ENCODE measurements at regions not wholly inside any gene's neighbourhood (a gene's known extent, or its start where the extent isn't known, plus 50 kb on each side); places are given as distances from the start of the nearest gene placed in this dataset.
A peak's percentile ranks its signal among the peaks of the same experiment; 100 is the strongest.

DNA sequence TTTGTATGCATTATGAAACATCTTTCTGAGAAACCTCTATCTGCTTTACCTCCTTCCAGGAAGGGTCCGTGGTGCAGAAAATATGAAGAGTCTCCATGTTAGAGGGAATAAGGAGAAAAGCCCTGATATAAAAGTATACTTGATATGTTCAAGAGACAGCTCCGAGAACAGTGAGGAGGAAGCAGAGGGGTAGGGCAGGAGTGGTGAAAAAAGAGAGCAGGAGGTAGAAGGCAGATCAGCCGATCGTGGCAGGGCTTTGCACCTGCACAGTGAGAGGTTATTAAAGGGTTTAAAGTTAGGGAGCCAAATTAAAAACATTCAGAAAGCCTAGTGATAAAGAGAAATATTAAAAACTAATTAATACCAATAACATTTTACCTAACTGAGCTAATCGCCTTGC, 419.7 kb downstream of the FAT4 start:
- TF ChIP-seq, protein P1, sequence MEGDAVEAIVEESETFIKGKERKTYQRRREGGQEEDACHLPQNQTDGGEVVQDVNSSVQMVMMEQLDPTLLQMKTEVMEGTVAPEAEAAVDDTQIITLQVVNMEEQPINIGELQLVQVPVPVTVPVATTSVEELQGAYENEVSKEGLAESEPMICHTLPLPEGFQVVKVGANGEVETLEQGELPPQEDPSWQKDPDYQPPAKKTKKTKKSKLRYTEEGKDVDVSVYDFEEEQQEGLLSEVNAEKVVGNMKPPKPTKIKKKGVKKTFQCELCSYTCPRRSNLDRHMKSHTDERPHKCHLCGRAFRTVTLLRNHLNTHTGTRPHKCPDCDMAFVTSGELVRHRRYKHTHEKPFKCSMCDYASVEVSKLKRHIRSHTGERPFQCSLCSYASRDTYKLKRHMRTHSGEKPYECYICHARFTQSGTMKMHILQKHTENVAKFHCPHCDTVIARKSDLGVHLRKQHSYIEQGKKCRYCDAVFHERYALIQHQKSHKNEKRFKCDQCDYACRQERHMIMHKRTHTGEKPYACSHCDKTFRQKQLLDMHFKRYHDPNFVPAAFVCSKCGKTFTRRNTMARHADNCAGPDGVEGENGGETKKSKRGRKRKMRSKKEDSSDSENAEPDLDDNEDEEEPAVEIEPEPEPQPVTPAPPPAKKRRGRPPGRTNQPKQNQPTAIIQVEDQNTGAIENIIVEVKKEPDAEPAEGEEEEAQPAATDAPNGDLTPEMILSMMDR (IDR thresholded peaks at IDR 0.05), result no peak

DNA sequence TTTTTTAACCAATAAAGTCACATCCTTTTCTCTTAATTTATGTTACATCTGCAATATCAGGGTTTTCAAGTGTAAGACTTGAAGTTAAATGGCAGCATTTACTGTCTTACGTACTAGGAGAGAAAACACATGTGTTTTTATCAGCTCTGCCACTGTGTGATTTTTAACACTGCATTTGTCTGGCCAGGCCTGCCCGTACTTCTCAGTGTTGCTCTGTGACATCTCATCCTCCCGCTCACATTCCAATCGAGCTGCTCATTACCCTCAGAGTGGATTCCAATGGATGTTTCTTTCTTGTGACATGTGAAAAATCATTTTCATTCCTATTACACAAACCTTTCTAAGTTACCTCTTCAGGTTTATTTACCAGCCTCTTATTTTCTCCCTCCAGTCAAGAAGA, 420.3 kb downstream of the FAT4 start:
- TF ChIP-seq, protein P1 (IDR thresholded peaks at IDR 0.05), result no peak

DNA sequence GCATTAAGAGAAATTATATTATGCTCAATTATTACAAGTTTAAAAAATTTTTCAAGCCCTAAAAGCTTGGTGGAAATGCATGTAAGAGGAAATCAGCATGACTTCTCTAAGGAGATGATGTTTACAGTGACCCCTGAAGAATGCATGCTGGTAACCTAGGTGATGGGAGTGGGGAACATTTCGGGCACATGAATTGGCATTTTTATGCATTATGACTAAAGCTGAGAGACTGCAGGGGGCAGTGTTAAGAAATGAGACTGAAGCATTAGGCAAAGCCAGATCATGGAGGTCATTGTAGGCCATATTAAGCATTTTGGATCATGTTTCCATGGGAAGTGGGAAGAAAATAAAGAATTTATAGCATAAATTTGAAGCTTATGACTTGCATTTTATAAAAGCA, 421.3 kb downstream of the FAT4 start:
- TF ChIP-seq, protein P1 (IDR thresholded peaks at IDR 0.05), result no peak

DNA sequence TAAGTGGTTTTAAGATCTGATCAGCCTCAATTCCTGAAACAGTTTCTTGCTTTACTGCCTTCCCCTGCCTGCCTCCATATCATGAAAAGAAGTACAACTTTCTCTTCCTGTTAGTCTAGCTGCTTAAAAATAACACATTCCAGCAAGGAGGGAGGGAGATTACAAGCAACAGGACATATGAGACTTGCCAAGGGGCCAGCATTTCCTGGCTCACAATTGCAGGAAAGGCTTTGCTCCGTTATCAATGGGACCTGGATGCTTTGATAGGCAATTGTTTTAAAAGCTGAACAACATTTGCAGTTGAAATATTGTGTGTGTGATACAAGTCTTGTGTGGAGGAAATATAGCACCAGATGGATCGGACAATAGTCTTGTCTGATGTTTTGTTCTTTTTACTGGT, 425.0 kb downstream of the FAT4 start:
- TF ChIP-seq, protein P1 (IDR thresholded peaks at IDR 0.05), result no peak

DNA sequence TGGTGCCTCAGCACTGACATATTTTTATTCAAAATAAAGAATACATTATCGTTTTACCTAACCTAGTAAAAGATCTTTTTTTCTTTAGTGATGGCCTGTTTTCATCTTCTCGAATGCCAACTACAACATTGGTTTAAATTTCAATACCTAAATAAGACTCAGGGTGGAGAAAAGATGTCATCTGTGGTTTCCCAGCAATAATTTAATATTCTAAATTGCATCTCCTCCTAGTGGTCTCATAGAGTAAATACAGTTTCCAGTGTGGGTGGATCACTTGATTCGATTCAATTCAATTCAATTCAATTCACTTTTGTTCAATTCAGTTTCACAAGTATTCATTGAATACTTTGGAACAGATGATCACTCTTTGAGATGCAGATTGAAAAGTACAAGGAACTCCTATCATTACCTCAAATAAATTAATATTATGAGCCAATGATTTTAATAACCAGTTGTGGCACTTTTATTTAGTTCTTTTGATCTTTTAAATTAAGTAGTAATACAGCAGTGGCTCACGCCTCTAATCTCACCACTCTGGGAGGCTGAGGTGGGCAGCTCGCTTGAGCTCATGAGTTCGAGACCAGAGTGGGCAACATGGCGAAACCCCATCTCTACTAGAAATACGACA, 427.2 kb downstream of the FAT4 start:
- TF ChIP-seq, protein P1 (IDR thresholded peaks at IDR 0.05), result peak; percentile 69

DNA sequence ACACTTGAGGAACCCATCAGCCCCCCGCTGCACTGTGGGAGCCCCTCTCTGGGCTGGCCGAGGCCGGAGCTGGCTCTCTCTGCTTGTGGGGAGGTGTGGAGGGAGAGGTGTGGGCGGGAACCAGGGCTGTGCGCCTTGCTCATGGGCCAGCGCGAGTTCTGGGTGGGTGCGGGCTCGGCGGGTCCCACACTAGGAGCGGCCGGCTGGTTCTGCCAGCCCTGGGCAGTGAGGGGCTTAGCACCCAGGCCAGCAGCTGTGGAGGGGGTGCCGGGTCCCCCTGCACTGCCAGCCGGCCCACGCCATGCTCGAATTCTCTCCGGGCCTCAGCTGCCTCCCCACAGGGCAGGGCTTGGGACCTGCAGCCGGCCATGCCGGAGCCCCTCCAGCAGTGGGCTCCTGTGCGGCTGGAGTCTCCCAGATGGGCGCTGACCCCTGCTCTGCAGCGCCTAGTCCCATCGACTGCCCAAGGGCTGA, 430.2 kb downstream of the FAT4 start:
- TF ChIP-seq, protein P1 (IDR thresholded peaks at IDR 0.05), result no peak

DNA sequence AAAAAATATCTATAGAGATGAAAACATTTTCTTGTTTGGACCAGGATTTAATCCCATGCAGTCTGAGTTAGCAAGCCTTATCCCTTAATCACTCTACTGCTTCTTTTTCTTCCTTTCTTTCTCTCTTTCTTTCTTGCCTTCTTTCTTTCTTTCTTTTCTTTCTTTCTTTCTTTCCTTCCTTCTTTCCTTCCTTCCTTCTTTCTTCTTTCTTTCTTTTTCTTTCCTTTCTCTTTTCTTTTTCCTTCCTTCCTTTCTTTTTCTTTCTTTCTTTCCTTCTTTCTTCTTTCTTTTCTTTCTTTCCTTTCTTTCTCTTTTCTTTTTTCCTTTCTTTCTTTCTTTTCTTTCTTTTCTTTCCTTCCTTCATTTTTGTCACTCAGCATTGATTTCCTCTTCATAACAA, 434.6 kb downstream of the FAT4 start:
- TF ChIP-seq, protein P1 (IDR thresholded peaks at IDR 0.05), result no peak

DNA sequence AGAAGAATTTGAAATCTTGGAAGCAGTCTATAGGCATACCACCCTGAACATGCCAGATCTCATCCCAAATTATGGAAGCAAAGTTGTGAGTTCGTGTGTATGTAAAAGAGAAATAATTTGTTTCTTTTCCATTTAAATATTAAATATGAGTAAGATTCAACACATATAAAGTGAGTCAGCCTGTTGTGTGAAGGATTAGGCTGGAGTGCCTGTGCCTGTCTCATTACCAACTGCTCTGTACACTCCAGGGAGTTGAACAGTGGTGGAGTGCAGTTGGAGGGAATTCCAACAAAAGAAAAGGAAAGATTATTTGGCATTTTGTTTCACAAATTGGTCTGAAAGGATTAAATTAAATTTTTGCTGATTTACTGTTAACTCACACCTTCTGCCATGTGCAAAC, 435.6 kb downstream of the FAT4 start:
- TF ChIP-seq, protein P1 (IDR thresholded peaks at IDR 0.05), result no peak
